NCI-H1436 (cell line): ENCODE measurements at regions not wholly inside any gene's neighbourhood (a gene's known extent, or its start where the extent isn't known, plus 50 kb on each side); places are given as distances from the start of the nearest gene placed in this dataset.

ENCODE experiments used
- DNase-seq: peaks from one replicate; lab custom pipeline; 2025; lab: John Stamatoyannopoulos, UW

GRCh38 chr6:87936065-87936464, 111.6 kb upstream of the SPACA1 start:
- no peak for DNase-seq

GRCh38 chr6:87935196-87935595, 112.4 kb upstream of the SPACA1 start:
- no peak for DNase-seq

- no peak for DNase-seq
These were observed 115.3 kb upstream of the SPACA1 start for GRCh38 chr6:87932361-87932760.

- DNase-seq: peak; percentile 80
These were observed 117.8 kb upstream of the SPACA1 start for GRCh38 chr6:87929843-87930288.

- DNase-seq: no peak
These were observed 121.0 kb upstream of the SPACA1 start for GRCh38 chr6:87926687-87927086.

GRCh38 chr6:87926072-87926471, 121.6 kb upstream of the SPACA1 start:
- DNase-seq: no peak

GRCh38 chr6:87925373-87926060, 122.1 kb upstream of the SPACA1 start:
- DNase-seq: no peak

GRCh38 chr6:87923389-87924050, 124.1 kb upstream of the SPACA1 start:
- no peak for DNase-seq

- DNase-seq: no peak
These were observed 124.7 kb upstream of the SPACA1 start for GRCh38 chr6:87922947-87923330.

- no peak for DNase-seq
These were observed 125.3 kb upstream of the SPACA1 start for GRCh38 chr6:87922196-87922946.

GRCh38 chr6:87921034-87921433, 126.6 kb upstream of the SPACA1 start:
- DNase-seq: no peak

- no peak for DNase-seq
These were observed 127.4 kb upstream of the SPACA1 start for GRCh38 chr6:87920245-87920644.

GRCh38 chr6:87919416-87919815, 128.2 kb upstream of the SPACA1 start:
- DNase-seq: no peak

- no peak for DNase-seq
These were observed 128.6 kb upstream of the SPACA1 start for GRCh38 chr6:87919001-87919400.

GRCh38 chr6:87918461-87918941, 129.1 kb upstream of the SPACA1 start:
- no peak for DNase-seq

GRCh38 chr6:87917886-87918285, 129.8 kb upstream of the SPACA1 start:
- no peak for DNase-seq

GRCh38 chr6:87916446-87916845, 131.2 kb upstream of the SPACA1 start:
- DNase-seq: no peak

GRCh38 chr6:87914637-87915395, 132.8 kb upstream of the SPACA1 start:
- no peak for DNase-seq

GRCh38 chr6:87913974-87914373, 133.7 kb upstream of the SPACA1 start:
- DNase-seq: no peak

- DNase-seq: no peak
These were observed 135.5 kb upstream of the SPACA1 start for GRCh38 chr6:87912102-87912501.

- no peak for DNase-seq
These were observed 137.8 kb upstream of the SPACA1 start for GRCh38 chr6:87909849-87910248.
